ENCODE measurements at regions not wholly inside any gene's neighbourhood (a gene's known extent, or its start where the extent isn't known, plus 50 kb on each side); places are given as distances from the start of the nearest gene placed in this dataset.

DNA sequence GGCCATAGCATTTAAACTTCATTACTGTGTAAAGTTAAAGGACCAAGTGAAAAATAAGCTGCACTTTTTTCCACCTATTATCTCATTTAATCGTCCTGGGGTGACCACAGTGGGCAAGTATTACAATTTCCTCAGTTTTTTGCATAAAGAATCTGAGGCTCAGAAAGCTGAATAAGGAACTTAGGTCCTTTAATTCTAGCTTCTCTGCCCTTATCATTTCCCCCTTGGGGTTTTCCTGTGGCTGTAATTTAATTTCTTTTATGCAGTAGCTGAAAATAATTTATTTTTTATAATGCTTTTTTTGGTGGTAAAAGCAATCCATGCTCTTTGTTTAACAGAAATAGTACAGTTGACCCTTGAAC, 59.8 kb upstream of the RCBTB2 start:
- TF ChIP-seq, protein P1, sequence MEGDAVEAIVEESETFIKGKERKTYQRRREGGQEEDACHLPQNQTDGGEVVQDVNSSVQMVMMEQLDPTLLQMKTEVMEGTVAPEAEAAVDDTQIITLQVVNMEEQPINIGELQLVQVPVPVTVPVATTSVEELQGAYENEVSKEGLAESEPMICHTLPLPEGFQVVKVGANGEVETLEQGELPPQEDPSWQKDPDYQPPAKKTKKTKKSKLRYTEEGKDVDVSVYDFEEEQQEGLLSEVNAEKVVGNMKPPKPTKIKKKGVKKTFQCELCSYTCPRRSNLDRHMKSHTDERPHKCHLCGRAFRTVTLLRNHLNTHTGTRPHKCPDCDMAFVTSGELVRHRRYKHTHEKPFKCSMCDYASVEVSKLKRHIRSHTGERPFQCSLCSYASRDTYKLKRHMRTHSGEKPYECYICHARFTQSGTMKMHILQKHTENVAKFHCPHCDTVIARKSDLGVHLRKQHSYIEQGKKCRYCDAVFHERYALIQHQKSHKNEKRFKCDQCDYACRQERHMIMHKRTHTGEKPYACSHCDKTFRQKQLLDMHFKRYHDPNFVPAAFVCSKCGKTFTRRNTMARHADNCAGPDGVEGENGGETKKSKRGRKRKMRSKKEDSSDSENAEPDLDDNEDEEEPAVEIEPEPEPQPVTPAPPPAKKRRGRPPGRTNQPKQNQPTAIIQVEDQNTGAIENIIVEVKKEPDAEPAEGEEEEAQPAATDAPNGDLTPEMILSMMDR (IDR thresholded peaks at IDR 0.05; ENCODE audit: low read length, missing control alignments): no peak
- H3K4me3 ChIP-seq (replicated peaks; ENCODE audit: low read depth, low read length): no peak overlapping the region
- DNase-seq (ENCODE audit: low read depth): no peak

DNA sequence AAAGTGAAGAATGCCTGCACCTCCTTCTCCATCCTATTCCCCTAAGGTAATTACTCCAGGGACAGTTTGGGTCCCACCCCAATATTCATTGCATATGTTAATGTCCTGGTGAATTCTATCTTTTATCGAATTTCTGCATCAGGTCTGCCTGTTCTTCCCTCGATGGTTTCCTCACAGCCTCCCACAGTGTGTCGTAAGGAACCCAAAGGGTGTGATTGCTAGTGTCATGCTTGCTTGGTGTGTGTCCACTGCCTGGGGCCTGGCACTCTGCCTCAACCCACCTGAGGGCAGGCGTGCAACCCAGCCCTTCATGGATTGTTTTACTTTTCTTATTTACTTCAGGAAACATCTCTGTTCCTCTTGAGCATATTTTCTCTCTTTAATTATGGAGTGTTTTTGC, 60.2 kb upstream of the CYSLTR2 start:
- no peak overlapping the region for H3K4me3 ChIP-seq (replicated peaks; ENCODE audit: low read depth, low read length)
- no peak for DNase-seq (ENCODE audit: low read depth)
- TF ChIP-seq, protein P1 (IDR thresholded peaks at IDR 0.05; ENCODE audit: low read length, missing control alignments): no peak

DNA sequence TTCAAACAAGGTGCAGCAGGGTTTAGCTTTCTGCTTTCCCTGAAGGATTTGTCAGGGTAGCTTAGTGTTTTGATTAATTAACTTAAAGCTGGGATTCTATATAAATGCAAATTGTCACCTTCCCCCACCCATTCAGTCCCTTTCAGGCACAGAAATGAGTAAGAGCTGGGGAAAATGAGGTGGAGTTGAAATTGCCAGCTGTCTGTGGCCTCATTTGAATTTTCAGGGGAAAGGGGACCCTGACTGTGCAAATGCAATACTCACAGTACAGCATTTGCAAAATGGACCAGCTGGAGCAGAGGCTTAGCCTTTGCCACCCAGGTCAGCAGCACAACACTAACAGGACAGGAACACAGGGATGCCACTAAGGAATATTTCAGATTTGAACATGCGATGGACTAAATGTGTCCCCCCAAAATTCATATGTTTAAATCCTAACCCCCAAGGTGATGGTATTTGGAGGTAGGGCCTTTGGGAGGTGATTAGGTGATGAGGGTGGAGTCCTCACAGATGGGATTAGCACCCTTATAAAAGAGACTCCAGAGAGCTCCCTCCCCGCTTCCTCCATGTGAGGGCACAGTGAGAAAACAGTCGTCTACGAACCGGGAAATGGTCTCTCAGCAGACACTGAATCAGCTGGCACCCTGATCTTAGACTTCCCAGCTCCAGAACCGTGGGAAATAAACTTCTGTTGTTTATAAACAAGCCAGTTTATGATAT, 59.5 kb upstream of the CYSLTR2 start:
- DNase-seq (ENCODE audit: low read depth): no peak
- no peak overlapping the region for H3K4me3 ChIP-seq (replicated peaks; ENCODE audit: low read depth, low read length)
- TF ChIP-seq, protein P1 (IDR thresholded peaks at IDR 0.05; ENCODE audit: low read length, missing control alignments): no peak

DNA sequence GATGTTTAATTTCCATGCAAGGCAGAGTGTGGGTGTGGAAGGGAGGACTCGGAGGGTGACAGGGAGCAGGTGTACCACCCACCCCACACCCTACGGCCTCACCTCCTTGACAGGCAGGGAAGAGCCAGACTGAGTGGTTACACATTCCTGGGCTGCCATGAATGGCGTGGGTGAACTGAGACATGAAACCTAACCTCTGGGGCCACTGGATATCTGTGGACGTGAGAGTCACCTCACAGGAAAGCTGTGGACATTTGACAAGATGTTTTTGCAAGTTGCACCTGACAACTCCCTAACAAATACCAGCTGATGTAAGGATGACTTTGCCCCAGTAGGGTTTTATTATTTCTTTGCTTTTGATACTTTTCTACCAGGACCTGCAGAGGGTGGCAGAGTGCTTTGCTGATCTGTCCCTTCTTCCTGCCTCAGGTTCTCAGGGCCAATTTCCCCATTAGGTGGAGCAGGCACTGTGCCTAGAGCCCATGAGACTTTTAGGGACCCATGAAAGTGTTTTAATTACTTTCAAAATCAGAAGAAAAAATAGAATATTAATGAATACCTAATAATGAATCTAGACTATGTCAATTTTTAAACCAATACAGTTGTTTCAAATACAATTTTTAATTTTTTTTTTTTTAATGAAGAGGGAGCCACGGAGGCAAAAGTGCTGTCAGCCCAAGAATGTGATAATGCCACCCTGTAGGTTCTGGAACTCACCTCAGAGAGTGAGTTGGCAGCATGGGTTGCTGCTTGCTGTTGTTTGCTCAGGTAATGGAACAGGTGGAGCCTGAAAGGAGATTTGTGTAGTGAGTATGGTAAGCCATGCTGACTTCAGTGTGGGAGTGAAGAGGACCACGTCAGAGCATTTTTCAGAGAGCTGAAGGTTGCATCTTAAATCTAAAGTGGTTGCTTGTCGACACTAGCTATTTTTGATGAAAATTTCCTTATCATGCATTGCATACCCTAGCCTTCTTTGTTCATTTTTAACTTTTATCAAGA, 58.0 kb upstream of the CYSLTR2 start:
- peak; percentile 92 for DNase-seq (ENCODE audit: low read depth)
- no peak overlapping the region for H3K4me3 ChIP-seq (replicated peaks; ENCODE audit: low read depth, low read length)
- TF ChIP-seq, protein P1 (IDR thresholded peaks at IDR 0.05; ENCODE audit: low read length, missing control alignments): peak; percentile 89

DNA sequence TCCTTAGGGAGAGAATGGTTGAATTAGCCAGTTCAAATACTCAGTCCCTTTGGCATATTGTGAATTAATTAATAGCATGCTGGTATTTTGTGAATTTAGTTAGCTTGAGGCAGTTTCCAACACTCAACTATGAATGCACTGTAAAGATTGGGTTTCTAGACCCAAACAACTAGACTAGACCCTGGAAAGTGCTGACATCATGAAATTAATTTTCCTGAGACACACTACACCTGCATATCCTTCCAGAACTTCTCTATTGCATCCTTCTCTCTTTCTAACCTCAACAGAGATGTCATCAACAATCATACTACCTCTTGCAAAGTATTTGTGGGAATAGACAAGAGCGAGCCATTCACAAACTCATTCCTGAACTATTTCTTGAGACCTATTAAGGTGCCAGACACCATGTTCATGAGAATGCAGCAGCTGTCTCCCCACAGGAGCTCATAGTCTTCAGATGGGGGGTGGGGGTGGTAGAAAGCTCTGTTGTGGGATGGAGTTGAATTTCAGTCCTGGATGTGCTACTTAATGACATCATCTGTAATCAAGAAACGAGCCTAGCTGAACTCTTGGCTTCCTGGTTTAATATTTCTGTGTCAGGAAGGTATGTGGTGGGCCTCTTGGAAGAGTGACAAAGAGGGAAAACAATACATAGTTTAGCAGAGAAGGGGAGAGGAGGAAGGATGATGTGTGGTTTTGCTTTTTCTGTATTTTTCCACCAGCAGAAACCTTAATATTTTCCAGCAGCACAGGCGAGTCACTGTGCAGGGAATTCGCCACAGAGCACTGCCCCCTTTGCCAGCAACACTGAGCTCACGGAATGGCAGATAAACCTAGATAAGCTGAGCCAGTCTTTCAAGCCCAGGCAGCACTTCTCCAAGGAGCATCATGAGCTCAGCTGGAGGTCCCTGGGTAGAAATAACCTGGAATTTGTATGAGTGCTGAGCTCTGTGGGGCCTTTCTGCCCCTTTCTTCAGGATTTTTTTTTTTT, 53.1 kb upstream of the CYSLTR2 start:
- H3K4me3 ChIP-seq (replicated peaks; ENCODE audit: low read depth, low read length): no peak overlapping the region
- TF ChIP-seq, protein P1 (IDR thresholded peaks at IDR 0.05; ENCODE audit: low read length, missing control alignments): no peak
- peak; percentile 98 for DNase-seq (ENCODE audit: low read depth)

DNA sequence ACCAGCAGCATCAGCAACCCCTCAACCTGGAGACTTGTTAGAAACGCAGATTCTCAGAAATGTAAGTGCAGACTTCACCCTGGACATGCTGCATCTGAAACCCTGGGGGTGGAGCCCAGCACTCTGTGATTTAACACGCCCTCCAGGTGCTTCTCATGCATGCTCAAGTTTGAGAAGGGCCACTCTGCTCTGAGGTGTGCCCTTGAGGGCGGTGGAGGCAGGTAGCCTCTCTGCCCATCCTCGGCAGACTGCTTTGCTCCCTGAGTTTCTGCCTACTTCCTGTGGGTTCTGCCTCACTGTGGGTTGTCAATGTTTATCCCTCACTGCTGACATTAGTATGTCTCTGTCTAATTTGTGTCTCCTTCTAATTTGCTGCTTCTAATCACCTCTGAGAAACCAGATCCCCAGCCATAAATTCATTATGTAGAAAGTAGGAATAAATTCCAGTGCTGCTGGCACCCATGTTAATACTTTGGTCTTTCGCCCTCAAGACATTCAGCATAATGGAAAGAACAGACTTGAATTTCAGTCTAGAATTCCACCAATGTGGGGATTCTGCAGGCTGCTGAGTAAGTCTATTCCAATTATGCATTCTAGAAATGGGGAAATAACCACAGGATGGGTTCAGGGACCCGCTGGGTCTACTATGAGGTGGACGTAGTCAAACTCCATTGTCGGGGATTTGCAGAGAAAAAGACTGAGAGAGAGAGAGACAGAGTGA, 51.3 kb upstream of the CYSLTR2 start:
- no peak for DNase-seq (ENCODE audit: low read depth)
- TF ChIP-seq, protein P1 (IDR thresholded peaks at IDR 0.05; ENCODE audit: low read length, missing control alignments): no peak
- H3K4me3 ChIP-seq (replicated peaks; ENCODE audit: low read depth, low read length): no peak overlapping the region

Data from fibroblast of pulmonary artery (primary cell).